GM12874 (cell line): ENCODE measurements at regions not wholly inside any gene's neighbourhood (a gene's known extent, or its start where the extent isn't known, plus 50 kb on each side); places are given as distances from the start of the nearest gene placed in this dataset.

Experiments used
- TF ChIP-seq, protein P1 (sequence below): IDR thresholded peaks from 2 replicates; pipeline ENCODE4 v1.5.1; 2011; ENCODE audit warnings: low read depth, mild to moderate bottlenecking, control low read depth, low read length, moderate library complexity; ENCODE audit not compliant: insufficient read depth

GRCh38 chr13:70390064-70390463 lies 281.8 kb upstream of the KLHL1 start:
- TF ChIP-seq, protein P1, sequence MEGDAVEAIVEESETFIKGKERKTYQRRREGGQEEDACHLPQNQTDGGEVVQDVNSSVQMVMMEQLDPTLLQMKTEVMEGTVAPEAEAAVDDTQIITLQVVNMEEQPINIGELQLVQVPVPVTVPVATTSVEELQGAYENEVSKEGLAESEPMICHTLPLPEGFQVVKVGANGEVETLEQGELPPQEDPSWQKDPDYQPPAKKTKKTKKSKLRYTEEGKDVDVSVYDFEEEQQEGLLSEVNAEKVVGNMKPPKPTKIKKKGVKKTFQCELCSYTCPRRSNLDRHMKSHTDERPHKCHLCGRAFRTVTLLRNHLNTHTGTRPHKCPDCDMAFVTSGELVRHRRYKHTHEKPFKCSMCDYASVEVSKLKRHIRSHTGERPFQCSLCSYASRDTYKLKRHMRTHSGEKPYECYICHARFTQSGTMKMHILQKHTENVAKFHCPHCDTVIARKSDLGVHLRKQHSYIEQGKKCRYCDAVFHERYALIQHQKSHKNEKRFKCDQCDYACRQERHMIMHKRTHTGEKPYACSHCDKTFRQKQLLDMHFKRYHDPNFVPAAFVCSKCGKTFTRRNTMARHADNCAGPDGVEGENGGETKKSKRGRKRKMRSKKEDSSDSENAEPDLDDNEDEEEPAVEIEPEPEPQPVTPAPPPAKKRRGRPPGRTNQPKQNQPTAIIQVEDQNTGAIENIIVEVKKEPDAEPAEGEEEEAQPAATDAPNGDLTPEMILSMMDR: no peak

- TF ChIP-seq, protein P1: no peak
Measured at GRCh38 chr13:70388935-70389334, 280.7 kb upstream of the KLHL1 start.

- TF ChIP-seq, protein P1: no peak
Measured at GRCh38 chr13:70386919-70387318, 278.7 kb upstream of the KLHL1 start.

GRCh38 chr13:70385852-70386251 lies 277.6 kb upstream of the KLHL1 start:
- TF ChIP-seq, protein P1: no peak

DNA sequence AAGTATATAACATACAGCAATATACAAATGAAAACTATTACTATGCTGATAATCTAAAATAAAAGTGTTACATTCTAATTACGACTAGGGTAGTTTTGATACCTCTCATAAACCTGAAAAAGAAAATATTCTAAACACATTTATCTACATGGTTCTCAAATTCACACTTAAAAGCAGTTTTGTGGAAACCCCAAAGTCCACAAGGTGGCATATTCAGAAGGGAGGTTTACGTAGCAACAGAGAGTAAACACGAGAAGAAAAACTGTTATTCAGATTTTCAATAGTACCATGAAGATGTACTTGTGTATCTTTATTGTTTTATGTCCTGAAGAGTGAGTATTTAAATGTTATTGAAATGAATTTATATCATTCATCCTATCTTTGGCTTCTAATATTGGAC lies 275.9 kb upstream of the KLHL1 start:
- TF ChIP-seq, protein P1: no peak

DNA sequence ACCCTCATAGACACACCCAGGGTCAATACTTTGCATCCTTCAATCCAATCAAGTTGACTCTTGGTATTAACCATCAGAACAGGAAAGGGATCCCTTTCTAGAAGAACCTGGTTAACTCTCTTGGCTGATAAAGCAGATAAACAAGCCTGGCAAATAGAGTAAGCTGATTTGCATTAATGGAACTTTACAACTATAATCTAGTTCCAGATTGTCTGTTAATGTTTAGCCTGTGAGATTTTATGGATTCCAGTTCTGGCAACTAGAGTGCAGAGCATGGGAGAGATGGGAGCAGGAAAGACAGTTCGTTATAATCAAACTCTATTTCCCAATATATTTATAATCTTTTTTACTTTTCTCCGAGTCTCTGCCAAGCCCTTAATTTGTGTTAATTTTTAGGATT lies 272.6 kb upstream of the KLHL1 start:
- TF ChIP-seq, protein P1: no peak

- TF ChIP-seq, protein P1: no peak
Measured at GRCh38 chr13:70375718-70376117, 267.5 kb upstream of the KLHL1 start.

DNA sequence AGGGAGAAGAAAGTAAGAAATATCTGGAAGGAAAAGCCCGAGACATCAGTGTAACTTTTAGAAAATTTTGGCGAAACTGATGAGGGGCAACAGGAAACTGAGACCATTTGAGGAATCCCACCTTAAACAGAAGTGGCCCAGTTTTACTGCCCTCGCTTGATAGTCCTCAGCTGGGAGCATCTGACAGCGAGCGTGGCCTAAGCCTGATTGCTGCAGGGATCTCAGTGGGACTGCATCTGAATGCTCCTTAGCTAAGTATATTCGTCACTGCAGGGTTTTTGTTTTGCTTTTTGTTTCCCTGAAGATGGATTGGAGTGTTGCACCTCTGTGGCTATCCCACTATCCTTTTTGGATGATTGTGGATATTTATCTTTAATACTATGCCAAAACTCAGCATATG lies 262.7 kb upstream of the KLHL1 start:
- TF ChIP-seq, protein P1: no peak
